Memory B cell (primary cell): ENCODE measurements at regions not wholly inside any gene's neighbourhood (a gene's known extent, or its start where the extent isn't known, plus 50 kb on each side); places are given as distances from the start of the nearest gene placed in this dataset.

Experiments used
- ATAC-seq: fragments of 150-1000 bp; cut with Tn5 transposase; 2 replicates; pipeline ENCODE4 v1.10.0; 2021; ENCODE audit warnings: low read depth, mild to moderate bottlenecking, moderate library complexity
- DNase-seq, 2 donors: peaks; one replicate each; pipeline ENCODE4 v3.0.0; 2022; ENCODE audit warnings: low spot score in 2 of 2
- H3K27ac Mint-ChIP-seq: one replicate; pipeline ENCODE4 v1.8.0; 2022; ENCODE audit warnings: mild to moderate bottlenecking, moderate library complexity, mixed read lengths
- H3K27me3 Mint-ChIP-seq: one replicate; pipeline ENCODE4 v1.8.0; 2022; ENCODE audit warnings: mixed read lengths
- H3K36me3 Mint-ChIP-seq: one replicate; pipeline ENCODE4 v1.8.0; 2022; ENCODE audit warnings: mild to moderate bottlenecking, mixed read lengths
- H3K4me1 Mint-ChIP-seq: one replicate; pipeline ENCODE4 v1.8.0; 2022; ENCODE audit warnings: mixed read lengths
- H3K4me3 Mint-ChIP-seq: one replicate; pipeline ENCODE4 v1.8.0; 2022; ENCODE audit warnings: mild to moderate bottlenecking, moderate library complexity, mixed read lengths
- H3K9me3 Mint-ChIP-seq: one replicate; pipeline ENCODE4 v1.8.0; 2022; ENCODE audit warnings: mixed read lengths

GRCh38 chr2:236752096-236752495, 182.5 kb downstream of the ACKR3 start:
- Mint-ChIP-seq H3K36me3 (no peaks in the 10 kb centered on the region), H3K9me3 (no peaks in the 10 kb centered on the region), H3K4me1 (peaks cover 7% of the 10 kb centered on the region), H3K27me3 (peaks cover 6% of the 10 kb centered on the region), H3K4me3 (no peak overlapping the region), H3K27ac (no peak overlapping the region)
- ATAC-seq = no peak
- DNase-seq = no peak

- ATAC-seq = no peak
- H3K27ac Mint-ChIP-seq = no peak overlapping the region
These were observed 184.1 kb downstream of the ACKR3 start for GRCh38 chr2:236753606-236754270.

GRCh38 chr2:236754271-236754944, 184.8 kb downstream of the ACKR3 start:
- Mint-ChIP-seq H3K36me3 (no peaks in the 10 kb centered on the region), H3K27ac (no peak overlapping the region), H3K27me3 (peaks cover 6% of the 10 kb centered on the region), H3K4me3 (no peak overlapping the region), H3K4me1 (peaks cover 5% of the 10 kb centered on the region), H3K9me3 (no peaks in the 10 kb centered on the region)
- DNase-seq = no peak
- ATAC-seq = no peak

More at GRCh38 chr2:236753606-236754270, 184.1 kb downstream of the ACKR3 start:
- Mint-ChIP-seq H3K4me3 (no peak overlapping the region), H3K4me1 (peaks cover 5% of the 10 kb centered on the region), H3K36me3 (no peaks in the 10 kb centered on the region), H3K27me3 (peaks cover 6% of the 10 kb centered on the region), H3K9me3 (no peaks in the 10 kb centered on the region)
- no peak for DNase-seq

GRCh38 chr2:236755278-236755840, 185.7 kb downstream of the ACKR3 start:
- ATAC-seq = no peak
- Mint-ChIP-seq H3K9me3 (no peaks in the 10 kb centered on the region), H3K36me3 (no peaks in the 10 kb centered on the region), H3K4me1 (peaks cover 5% of the 10 kb centered on the region), H3K4me3 (no peak overlapping the region), H3K27me3 (peaks cover 9% of the 10 kb centered on the region), H3K27ac (no peak overlapping the region)
- no peak for DNase-seq

- Mint-ChIP-seq H3K36me3 (no peaks in the 10 kb centered on the region), H3K27ac (no peak overlapping the region), H3K9me3 (no peaks in the 10 kb centered on the region), H3K4me1 (peaks cover 2% of the 10 kb centered on the region), H3K27me3 (peaks cover 6% of the 10 kb centered on the region), H3K4me3 (no peak overlapping the region)
- DNase-seq (no peak), ATAC-seq (no peak)
These were observed 188.8 kb downstream of the ACKR3 start for GRCh38 chr2:236758406-236758805.

GRCh38 chr2:236760246-236760645, 190.6 kb downstream of the ACKR3 start:
- H3K27ac Mint-ChIP-seq = no peak overlapping the region
- ATAC-seq = no peak
- H3K36me3 Mint-ChIP-seq = no peaks in the 10 kb centered on the region
- H3K9me3 Mint-ChIP-seq = no peaks in the 10 kb centered on the region
- H3K4me1 Mint-ChIP-seq = no peaks in the 10 kb centered on the region
- H3K4me3 Mint-ChIP-seq = no peak overlapping the region
- H3K27me3 Mint-ChIP-seq = peaks cover 9% of the 10 kb centered on the region
- no peak for DNase-seq

- no peak for ATAC-seq
- Mint-ChIP-seq H3K36me3 (no peaks in the 10 kb centered on the region), H3K4me1 (no peaks in the 10 kb centered on the region), H3K4me3 (no peak overlapping the region), H3K27me3 (peaks cover 9% of the 10 kb centered on the region), H3K9me3 (no peaks in the 10 kb centered on the region), H3K27ac (no peak overlapping the region)
- no peak for DNase-seq
These were observed 191.7 kb downstream of the ACKR3 start for GRCh38 chr2:236761358-236761757.

GRCh38 chr2:236762628-236763027, 193.0 kb downstream of the ACKR3 start:
- no peak overlapping the region for H3K4me3 Mint-ChIP-seq
- DNase-seq (no peak), ATAC-seq (no peak)
- no peak overlapping the region for H3K27ac Mint-ChIP-seq
- H3K9me3 Mint-ChIP-seq = peaks cover 3% of the 10 kb centered on the region
- H3K36me3 Mint-ChIP-seq = no peaks in the 10 kb centered on the region
- peaks cover 12% of the 10 kb centered on the region for H3K27me3 Mint-ChIP-seq
- no peaks in the 10 kb centered on the region for H3K4me1 Mint-ChIP-seq

GRCh38 chr2:236763857-236764256, 194.2 kb downstream of the ACKR3 start:
- Mint-ChIP-seq H3K4me3 (no peak overlapping the region), H3K27ac (no peak overlapping the region), H3K9me3 (peaks cover 3% of the 10 kb centered on the region), H3K27me3 (peaks cover 13% of the 10 kb centered on the region), H3K4me1 (no peaks in the 10 kb centered on the region), H3K36me3 (no peaks in the 10 kb centered on the region)
- DNase-seq (no peak), ATAC-seq (no peak)

- Mint-ChIP-seq H3K36me3 (no peaks in the 10 kb centered on the region), H3K27ac (no peak overlapping the region), H3K4me3 (no peak overlapping the region), H3K4me1 (no peaks in the 10 kb centered on the region), H3K27me3 (peaks cover 18% of the 10 kb centered on the region), H3K9me3 (peaks cover 3% of the 10 kb centered on the region)
- DNase-seq (no peak), ATAC-seq (no peak)
These were observed 195.1 kb downstream of the ACKR3 start for GRCh38 chr2:236764716-236765115.

- DNase-seq (no peak), ATAC-seq (no peak)
- Mint-ChIP-seq H3K4me3 (no peak overlapping the region), H3K27ac (no peak overlapping the region), H3K9me3 (peaks cover 3% of the 10 kb centered on the region), H3K36me3 (no peaks in the 10 kb centered on the region), H3K4me1 (no peaks in the 10 kb centered on the region), H3K27me3 (peaks cover 13% of the 10 kb centered on the region)
These were observed 195.9 kb downstream of the ACKR3 start for GRCh38 chr2:236765478-236765877.

- peaks cover 3% of the 10 kb centered on the region for H3K9me3 Mint-ChIP-seq
- no peak overlapping the region for H3K4me3 Mint-ChIP-seq
- no peak overlapping the region for H3K27ac Mint-ChIP-seq
- no peaks in the 10 kb centered on the region for H3K36me3 Mint-ChIP-seq
- H3K27me3 Mint-ChIP-seq = peaks cover 13% of the 10 kb centered on the region
- H3K4me1 Mint-ChIP-seq = no peaks in the 10 kb centered on the region
- DNase-seq (no peak), ATAC-seq (no peak)
These were observed 197.2 kb downstream of the ACKR3 start for GRCh38 chr2:236766850-236767249.

GRCh38 chr2:236767941-236768340, 198.3 kb downstream of the ACKR3 start:
- H3K9me3 Mint-ChIP-seq = peaks cover 3% of the 10 kb centered on the region
- no peak overlapping the region for H3K4me3 Mint-ChIP-seq
- H3K27ac Mint-ChIP-seq = no peak overlapping the region

GRCh38 chr2:236768393-236769140, 198.9 kb downstream of the ACKR3 start:
- no peak for DNase-seq
- peaks cover 13% of the 10 kb centered on the region for H3K27me3 Mint-ChIP-seq
- H3K4me1 Mint-ChIP-seq = no peaks in the 10 kb centered on the region

More at GRCh38 chr2:236767941-236768340, 198.3 kb downstream of the ACKR3 start:
- no peak for DNase-seq
- ATAC-seq = no peak
- Mint-ChIP-seq H3K36me3 (no peaks in the 10 kb centered on the region), H3K4me1 (no peaks in the 10 kb centered on the region), H3K27me3 (peaks cover 13% of the 10 kb centered on the region)

More at GRCh38 chr2:236768393-236769140, 198.9 kb downstream of the ACKR3 start:
- no peaks in the 10 kb centered on the region for H3K36me3 Mint-ChIP-seq
- no peak for ATAC-seq
- H3K27ac Mint-ChIP-seq = no peak overlapping the region
- no peak overlapping the region for H3K4me3 Mint-ChIP-seq
- peaks cover 3% of the 10 kb centered on the region for H3K9me3 Mint-ChIP-seq
